Occipital lobe (tissue), 1 donor: ENCODE measurements at regions not wholly inside any gene's neighbourhood (a gene's known extent, or its start where the extent isn't known, plus 50 kb on each side); places are given as distances from the start of the nearest gene placed in this dataset.
"Not testable (repeated sequence)": the region's sequence is repeated elsewhere in the genome, so short reads cannot be mapped to it uniquely, and the experiment has no call there.

ENCODE experiments used
- DNase-seq: peaks from one replicate; lab custom pipeline; 2025; lab: John Stamatoyannopoulos, UW

- DNase-seq = no peak
Observed at GRCh38 chr14:34177466-34177865, 226.6 kb upstream of the EGLN3 start.

GRCh38 chr14:34175574-34175973 lies 224.7 kb upstream of the EGLN3 start:
- no peak for DNase-seq

- no peak for DNase-seq
Observed at GRCh38 chr14:34174973-34175372, 224.1 kb upstream of the EGLN3 start.

DNA sequence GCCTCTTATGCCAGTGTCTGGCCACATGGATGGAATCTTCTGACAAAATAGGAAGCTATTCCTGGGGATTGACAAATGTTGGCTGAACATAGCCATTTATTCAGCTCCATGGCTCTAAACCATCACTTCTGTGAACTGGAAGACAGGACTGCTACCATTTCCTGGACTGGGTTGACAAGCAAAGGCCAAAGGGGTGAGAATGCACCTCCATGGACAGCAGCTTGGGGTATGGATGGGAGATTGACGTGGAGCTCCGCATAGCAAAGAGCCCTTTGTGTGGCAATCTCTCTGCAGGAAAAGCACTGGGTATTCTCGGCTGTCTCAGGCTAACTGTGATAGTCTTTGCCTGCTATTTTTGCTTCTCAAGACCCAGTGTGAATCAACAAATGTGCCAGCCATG lies 223.0 kb upstream of the EGLN3 start:
- no peak for DNase-seq

GRCh38 chr14:34172550-34173368 lies 221.9 kb upstream of the EGLN3 start:
- DNase-seq = no peak

- no peak for DNase-seq
Observed at GRCh38 chr14:34172173-34172451, 221.2 kb upstream of the EGLN3 start.

DNA sequence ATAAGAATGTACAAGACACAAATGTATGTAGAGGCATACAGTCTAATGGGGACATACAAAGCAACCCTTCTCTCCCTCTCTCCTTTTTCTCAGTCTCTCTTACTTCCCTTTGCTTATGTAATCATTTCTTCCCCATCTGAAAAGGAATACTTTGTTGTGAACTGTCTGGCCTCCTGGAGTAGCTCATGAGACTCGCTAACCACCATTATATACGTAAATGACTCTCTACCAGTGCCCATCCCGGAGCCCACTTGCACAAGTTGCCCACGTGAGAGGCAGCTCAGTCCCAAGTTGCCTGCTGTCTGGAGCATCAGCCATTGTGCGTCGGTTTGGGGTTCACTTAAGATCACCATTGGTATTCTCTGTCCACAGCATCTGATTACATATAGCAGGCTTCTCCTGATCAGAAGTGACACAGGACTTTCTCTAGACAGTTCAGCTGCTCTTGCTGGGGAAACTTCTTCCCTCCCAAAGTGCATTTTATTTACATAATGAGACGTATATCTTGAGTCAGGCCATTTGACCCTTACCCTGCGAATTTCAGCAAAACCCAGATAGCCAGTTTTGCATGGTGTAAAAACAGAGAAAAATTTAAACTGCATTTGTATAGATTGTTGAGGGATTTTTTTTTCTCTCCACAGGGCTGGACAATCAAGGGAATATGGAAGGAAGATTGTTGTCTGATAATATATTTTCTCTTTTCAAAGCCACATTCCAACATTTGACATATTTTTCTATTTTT lies 220.7 kb upstream of the EGLN3 start:
- DNase-seq = no peak

GRCh38 chr14:34170882-34171281 lies 220.0 kb upstream of the EGLN3 start:
- no peak for DNase-seq

- DNase-seq = no peak
Observed at GRCh38 chr14:34169561-34169960, 218.7 kb upstream of the EGLN3 start.

- no peak for DNase-seq
Observed at GRCh38 chr14:34168656-34169055, 217.8 kb upstream of the EGLN3 start.

DNA sequence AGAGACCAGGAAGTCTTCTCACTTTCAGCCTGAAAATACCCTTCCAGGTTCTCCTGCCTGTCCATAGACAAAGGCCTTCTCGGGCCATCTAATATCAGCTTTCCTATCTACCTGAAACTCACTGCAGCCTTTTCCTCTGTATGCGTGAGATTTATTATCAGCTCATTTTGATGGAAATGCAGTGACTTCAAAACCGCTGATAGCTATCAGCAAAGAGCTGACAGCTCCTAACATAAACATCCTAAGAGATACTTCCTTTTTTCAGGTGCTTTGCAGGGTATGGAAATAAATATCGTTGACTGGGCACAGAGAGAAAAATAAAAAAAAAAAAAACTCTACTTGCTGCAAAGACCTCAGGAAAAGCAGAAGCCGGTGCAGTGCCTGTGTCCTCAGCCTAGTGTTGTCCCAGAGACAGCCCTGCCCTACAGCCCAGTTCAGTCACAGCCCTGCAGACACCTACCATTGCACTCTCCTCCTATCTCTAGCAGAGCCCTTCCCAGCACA lies 215.0 kb upstream of the EGLN3 start:
- DNase-seq = no peak

DNA sequence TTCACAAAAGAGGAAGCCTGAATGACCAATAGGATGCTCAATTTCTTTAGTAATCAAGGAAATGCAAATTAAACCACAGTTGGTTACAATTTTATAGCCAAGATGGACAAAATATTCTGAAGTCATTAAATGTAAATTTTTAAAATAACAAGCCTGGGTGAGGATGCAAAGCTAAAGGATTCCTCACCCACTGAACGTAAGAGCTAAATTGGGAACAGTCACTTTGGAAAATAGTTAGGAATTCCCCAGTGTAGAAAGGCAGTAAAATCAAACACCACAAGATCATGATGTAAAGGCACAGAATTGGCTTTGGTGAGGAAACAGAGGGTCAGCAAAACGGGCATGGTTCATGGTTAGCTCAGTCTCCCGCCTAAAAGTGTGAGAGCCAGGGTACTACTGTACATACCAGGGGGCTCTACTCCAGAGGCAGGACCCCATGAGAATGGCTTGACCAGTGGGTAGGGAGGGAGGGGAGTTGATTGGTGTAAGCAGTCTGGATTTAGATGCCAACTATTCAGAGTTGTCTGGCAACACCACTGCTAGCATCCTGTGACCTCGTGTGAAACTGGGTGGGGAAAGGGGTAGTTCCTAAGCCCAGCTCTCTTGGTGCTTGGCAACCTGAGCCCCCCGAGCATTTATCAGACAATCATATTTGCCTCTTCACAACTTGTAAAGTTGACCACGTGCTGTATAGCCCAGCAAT lies 213.4 kb upstream of the EGLN3 start:
- no peak for DNase-seq

DNA sequence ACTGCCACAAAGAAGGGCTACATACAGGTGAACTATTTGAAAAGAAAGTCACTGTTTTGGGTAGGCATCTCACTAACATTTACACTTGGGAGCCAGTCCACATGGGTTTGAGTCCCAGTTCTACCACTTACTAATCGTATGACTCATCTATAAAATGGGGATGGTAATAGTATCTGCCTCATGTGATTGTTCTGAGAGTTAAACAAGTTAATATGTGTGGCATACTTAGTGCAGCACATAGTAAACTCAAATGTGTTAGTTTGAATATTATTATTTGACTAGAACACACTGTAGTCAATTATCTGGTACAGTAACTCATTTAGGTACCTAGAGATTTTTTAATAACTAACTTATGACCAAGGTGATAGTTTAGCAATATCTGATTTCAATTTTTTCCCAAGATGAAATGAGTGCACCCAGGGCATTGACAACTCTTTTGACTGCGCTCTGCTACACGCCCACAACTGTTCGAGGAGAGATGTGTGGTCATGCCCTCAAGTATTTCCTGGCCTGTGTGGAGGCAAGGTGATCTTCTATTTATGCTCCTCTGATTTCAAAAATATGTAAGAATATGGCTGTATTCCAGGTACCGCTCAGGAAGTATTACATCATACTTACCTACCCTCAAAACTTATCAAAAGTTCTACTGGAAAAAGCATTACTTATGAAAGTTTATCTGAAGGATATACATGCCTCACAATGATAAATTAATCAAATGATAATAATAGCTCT lies 210.6 kb upstream of the EGLN3 start:
- no peak for DNase-seq

DNA sequence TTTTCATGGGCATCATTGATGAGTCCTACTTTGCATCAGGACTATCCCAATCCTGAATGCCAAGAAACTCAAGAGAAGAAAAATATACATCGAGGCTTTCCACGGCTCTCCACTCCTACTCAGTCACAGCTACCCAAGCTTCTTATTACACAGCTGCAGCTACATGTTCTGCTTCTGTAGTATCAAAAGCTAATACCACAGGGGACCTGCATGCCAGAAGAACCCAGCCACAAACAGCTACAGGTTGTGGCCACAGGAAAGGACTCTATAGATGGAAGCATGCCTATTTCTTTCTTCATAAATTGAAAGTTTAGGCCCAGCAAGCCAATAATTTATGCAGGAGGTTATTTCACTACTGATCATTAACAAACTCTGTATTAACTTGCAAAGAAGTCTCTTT lies 209.7 kb upstream of the EGLN3 start:
- DNase-seq = no peak

DNA sequence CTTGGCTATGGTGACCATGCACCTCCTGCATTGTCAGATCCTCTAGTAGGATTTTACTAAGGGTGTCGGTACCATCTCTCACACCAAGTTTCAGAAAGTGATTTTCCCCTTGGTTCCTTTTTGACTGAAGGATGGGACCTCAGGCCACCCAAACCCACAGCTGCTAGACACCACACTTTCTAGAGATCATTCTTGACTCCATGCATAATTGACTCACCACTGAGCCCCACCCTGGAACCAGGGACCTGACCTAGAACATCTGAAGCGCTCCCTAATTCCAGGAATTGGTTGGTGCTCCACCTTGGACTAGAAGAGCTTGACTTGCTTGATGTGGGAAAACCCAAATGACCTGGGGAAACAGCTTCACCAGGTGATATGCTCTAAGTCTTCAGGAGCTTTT lies 206.8 kb upstream of the EGLN3 start:
- no peak for DNase-seq

- DNase-seq = no peak
Observed at GRCh38 chr14:34147461-34147860, 196.6 kb upstream of the EGLN3 start.

DNA sequence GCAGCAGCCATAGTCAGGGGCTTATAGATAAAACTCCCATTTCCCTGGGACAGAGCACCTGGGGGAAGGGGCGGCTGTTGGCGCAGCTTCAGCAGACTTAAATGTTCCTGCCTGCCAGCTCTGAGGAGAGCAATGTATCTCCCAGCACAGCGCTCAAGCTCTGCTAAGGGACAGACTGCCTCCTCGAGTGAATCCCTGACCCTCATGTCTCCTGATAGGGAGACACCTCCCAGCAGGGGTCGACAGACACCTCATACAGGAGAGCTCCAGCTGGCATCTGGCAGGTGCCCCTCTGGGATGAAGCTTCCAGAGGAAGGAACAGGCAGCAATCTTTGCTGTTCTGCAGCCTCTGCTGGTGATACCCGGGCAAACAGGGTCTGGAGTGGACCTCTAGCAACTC lies 189.3 kb upstream of the EGLN3 start:
- not testable (repeated sequence) for DNase-seq

DNA sequence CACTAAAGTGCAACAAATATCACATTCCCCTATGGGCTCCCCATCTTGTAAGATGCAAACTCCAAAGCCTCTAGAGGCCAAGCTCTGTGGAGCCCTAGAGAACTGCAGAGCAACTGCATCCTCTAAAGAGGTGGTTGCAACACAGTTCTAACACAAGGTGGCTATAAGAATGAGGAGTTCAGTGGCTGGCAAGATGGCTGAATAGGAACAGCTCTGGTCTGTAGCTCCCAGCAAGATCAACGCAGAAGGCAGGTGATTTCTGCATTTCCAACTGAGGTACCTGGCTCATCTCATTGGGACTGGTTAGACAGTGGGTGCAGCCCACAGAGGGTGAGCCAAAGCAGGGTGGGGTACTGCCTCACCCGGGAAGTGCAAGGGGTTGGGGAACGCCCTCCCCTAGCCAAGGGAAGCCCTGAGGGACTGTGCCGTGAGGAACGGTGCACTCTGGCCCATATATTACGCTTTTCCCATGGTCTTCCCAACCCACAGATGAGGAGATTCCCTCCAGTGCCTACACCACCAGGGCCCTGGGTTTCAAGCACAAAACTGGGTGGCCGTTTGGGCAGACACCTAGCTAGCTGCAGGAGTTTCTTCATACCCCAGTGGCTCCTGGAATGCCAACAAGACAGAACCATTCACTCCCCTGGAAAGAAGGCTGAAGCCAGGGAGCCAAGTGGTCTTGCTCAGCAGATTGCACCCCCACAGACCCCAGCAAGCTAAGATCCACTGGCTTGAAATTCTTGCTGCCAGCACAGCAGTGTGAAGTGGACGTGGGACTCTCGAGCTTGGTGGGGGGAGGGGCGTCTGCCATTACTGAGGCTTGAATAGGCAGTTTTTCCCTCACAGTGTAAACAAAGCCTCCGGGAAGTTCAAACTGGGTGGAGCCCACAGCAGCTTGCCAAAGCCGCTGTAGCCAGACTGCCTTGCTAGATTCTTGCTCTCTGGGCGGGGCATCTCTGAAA lies 188.6 kb upstream of the EGLN3 start:
- not testable (repeated sequence) for DNase-seq

DNA sequence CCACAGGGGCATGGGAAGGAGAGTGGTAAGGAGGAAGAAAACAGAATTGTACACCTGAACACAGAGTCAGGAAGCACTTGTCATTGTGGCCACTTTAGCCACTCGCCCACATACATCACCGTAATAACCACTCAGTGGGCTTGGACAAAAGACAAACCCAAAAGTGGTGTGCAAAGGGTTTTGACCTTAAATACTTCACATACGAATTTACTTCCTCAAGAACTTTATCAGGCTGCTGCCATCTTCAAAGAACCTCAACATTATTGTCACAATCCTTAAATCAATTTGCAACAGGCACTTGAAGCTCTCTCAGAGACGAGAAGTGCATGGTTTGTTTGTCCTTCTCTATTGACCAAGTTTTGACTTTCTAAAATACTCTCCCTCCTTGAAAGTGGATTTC lies 187.3 kb upstream of the EGLN3 start:
- no peak for DNase-seq

DNA sequence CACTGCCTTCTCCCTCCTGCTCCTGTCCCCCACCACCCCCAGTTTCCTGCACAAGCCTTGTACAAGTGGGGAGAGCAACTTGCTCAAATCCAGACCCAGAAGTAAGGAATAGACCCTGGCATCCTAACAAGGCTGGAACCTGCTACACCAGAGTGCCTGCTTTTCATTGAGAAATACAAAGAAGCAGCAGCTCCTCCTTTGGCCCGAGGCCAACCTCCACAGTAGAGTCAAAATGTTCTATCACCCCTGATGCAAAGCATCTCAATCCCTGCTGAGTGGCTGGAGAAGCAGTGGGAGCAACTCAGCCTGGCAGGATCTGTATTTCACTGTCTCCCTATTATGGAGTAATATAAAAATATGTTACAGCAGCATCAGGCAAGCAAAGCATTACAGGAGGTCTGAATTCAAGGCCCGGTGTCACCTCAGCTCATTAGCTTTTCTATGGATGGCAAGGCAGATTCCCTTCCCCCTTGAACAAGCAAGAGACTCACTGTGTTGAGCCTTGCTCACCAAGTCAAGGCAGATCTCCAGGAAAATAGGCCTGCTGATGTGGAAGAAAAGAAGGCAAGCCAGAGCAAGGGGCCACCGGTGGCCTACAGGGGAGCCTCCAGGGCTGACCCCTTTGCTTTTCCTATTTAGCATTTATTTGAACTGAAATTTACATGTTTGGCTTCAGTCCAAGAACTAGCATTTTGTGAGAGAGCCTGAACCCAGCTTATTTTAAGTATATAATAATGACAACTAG lies 186.3 kb upstream of the EGLN3 start:
- DNase-seq = no peak
